Liver (tissue), 2 donors: ENCODE measurements at regions not wholly inside any gene's neighbourhood (a gene's known extent, or its start where the extent isn't known, plus 50 kb on each side); places are given as distances from the start of the nearest gene placed in this dataset.

Source experiments
- GABPA ChIP-seq, 2 donors: IDR thresholded peaks in 1 of 2; conservative IDR thresholded peaks in 1 of 2; 2 replicates each; pipeline ENCODE4 v1.6.1; 2016; ENCODE audit warnings: antibody characterized with exemption in 2 of 2, mild to moderate bottlenecking in 1 of 2, moderate library complexity in 1 of 2
- ZBTB33 ChIP-seq: IDR thresholded peaks from 2 replicates; pipeline ENCODE4 v1.6.1; 2016; ENCODE audit warnings: antibody characterized with exemption
- donor health status: healthy.

DNA sequence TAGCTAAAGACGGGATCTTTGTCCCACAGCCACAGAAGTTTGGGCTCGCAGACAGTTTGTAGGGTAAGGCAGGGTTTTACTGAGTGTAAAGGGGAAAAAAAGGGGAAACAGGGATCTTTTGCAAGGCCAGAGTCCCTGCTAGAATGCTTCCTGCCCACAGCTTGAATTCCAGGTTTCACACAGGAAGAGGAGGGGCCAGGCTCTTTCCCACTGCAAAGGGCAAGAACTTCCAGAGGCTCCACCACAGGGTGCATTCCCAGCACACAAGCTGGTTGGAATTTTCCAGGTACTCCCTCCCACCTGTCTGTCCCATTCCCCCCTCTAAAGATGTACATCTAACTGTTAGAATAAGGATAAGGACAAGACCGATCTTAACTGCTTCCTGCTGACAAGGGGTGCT is 1126.9 kb downstream of the KCNT2 start:
- TF ChIP-seq ZBTB33 (no peak), GABPA (IDR thresholded peaks at IDR 0.05 in 1 of 2, conservative IDR thresholded peaks at IDR 0.05 in 1 of 2) (no peak)
